Colonic mucosa (tissue), 4 donors: ENCODE measurements at regions not wholly inside any gene's neighbourhood (a gene's known extent, or its start where the extent isn't known, plus 50 kb on each side); places are given as distances from the start of the nearest gene placed in this dataset.

ENCODE experiments used
- DNase-seq: peaks from one replicate; pipeline ENCODE4 v3.0.0-alpha.2; 2020
- H3K27ac ChIP-seq: fragments of 200-600 bp; one replicate; pipeline ENCODE4 v1.8.0; 2021
- H3K27me3 ChIP-seq: fragments of 200-600 bp; one replicate; pipeline ENCODE4 v1.8.0; 2021
- H3K36me3 ChIP-seq: fragments of 200-600 bp; one replicate; pipeline ENCODE4 v1.8.0; 2021
- H3K4me1 ChIP-seq: fragments of 200-600 bp; one replicate; pipeline ENCODE4 v1.8.0; 2021; ENCODE audit warnings: mild to moderate bottlenecking
- H3K4me3 ChIP-seq: fragments of 200-600 bp; one replicate; pipeline ENCODE4 v1.8.0; 2021
- H3K9ac ChIP-seq, 2 donors: one replicate each; pipeline ENCODE4 v1.7.0; 2013; ENCODE audit warnings: control low read depth in 2 of 2, low read depth in 2 of 2, low read length in 2 of 2
- H3K9me3 ChIP-seq: fragments of 200-600 bp; one replicate; pipeline ENCODE4 v1.8.0; 2021
- intact Hi-C: fragments of 100-400 bp; cut with DNase I; formaldehyde crosslinking; loops from one replicate; pipeline ENCODE4 v1.14.1; 2022
- TF ChIP-seq, protein P1 (sequence below): fragments of 200-600 bp; IDR thresholded peaks from one replicate; pipeline ENCODE4 v1.8.0; 2022; ENCODE audit warnings: antibody characterized with exemption, mild to moderate bottlenecking
- donor health status: healthy.
- donor health status: DM: no; HTN: no; CAD: no.
- donor health status: DM: no; HTN: no; CAD: no.

DNA sequence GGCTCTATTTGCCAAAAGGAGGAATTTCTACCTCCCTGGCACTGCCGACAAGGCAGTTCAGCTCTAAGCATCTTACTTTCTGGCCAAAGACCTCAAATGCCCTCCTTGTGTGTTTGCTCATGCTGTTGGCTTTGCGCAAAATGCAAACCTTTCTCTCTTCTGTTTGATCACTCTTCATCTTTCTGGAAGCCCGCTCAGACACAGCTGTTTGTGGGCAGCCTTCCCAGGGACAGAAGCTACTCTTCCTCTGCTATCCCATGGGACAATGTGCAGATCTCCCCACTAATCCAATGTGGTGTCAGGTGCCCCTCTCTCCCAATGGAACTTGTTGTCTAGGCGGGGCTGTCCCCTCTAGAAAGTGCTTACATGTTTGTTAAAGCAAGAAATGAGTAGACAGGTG, 278.7 kb downstream of the CCSER2 start:
- no peaks in the 10 kb centered on the region for H3K4me1 ChIP-seq
- H3K27me3 ChIP-seq: no peaks in the 10 kb centered on the region
- no peak overlapping the region for H3K4me3 ChIP-seq
- TF ChIP-seq, protein P1, sequence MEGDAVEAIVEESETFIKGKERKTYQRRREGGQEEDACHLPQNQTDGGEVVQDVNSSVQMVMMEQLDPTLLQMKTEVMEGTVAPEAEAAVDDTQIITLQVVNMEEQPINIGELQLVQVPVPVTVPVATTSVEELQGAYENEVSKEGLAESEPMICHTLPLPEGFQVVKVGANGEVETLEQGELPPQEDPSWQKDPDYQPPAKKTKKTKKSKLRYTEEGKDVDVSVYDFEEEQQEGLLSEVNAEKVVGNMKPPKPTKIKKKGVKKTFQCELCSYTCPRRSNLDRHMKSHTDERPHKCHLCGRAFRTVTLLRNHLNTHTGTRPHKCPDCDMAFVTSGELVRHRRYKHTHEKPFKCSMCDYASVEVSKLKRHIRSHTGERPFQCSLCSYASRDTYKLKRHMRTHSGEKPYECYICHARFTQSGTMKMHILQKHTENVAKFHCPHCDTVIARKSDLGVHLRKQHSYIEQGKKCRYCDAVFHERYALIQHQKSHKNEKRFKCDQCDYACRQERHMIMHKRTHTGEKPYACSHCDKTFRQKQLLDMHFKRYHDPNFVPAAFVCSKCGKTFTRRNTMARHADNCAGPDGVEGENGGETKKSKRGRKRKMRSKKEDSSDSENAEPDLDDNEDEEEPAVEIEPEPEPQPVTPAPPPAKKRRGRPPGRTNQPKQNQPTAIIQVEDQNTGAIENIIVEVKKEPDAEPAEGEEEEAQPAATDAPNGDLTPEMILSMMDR: no peak
- H3K27ac ChIP-seq: no peak overlapping the region
- intact Hi-C loops: no loop called here
- no peaks in the 10 kb centered on the region for H3K36me3 ChIP-seq
- H3K9me3 ChIP-seq: no peaks in the 10 kb centered on the region
- H3K9ac ChIP-seq: no peak overlapping the region
- no peak for DNase-seq

DNA sequence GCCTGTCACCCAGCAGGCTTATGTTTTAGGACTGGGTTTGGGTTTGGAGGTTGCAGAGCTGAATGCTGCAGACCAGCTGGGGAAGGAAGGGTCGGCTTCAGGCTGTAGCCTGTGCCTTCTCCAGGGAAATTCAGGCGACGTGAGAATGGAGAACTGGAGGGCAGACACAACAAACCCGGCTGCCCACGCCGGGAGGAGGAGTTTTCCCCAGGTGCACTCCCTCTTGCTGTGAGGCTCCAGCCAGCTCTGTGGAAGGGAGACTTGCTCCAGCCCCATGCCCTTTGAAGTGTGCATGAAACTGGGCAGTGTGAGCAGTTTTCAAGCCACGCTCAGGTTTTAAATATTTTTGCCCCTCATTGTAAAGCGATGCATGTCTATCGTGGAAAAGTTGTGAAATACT, 279.1 kb downstream of the CCSER2 start:
- intact Hi-C loops: no loop called here
- Histone ChIP-seq H3K4me3 (no peak overlapping the region), H3K9ac (no peak overlapping the region), H3K4me1 (no peaks in the 10 kb centered on the region), H3K27me3 (no peaks in the 10 kb centered on the region), H3K27ac (no peak overlapping the region), H3K9me3 (no peaks in the 10 kb centered on the region), H3K36me3 (no peaks in the 10 kb centered on the region)
- TF ChIP-seq, protein P1: no peak
- no peak for DNase-seq

DNA sequence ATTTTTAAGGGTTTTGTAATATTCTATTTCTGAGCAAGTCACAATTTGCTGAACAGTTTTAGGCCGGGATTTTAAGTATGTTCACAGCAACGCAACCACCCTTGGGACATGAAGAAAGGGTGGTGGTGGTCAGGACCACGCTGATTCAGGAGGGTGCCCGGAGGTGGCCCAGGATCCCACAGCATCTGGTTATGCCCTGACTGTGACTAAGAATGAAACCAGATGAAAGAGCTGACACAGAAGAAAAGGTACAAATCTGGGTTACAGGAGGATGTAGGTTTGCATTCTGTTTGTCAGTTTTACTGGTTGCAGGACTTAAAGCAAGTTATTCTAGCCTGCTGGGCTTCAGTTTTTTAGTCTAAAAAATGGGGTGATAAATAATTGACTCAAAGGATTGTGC, 279.7 kb downstream of the CCSER2 start:
- Histone ChIP-seq H3K9ac (no peak overlapping the region), H3K27me3 (no peaks in the 10 kb centered on the region), H3K27ac (no peak overlapping the region), H3K9me3 (no peaks in the 10 kb centered on the region), H3K4me3 (no peak overlapping the region), H3K36me3 (no peaks in the 10 kb centered on the region), H3K4me1 (no peaks in the 10 kb centered on the region)
- intact Hi-C loops: no loop called here
- TF ChIP-seq, protein P1: no peak
- no peak for DNase-seq

DNA sequence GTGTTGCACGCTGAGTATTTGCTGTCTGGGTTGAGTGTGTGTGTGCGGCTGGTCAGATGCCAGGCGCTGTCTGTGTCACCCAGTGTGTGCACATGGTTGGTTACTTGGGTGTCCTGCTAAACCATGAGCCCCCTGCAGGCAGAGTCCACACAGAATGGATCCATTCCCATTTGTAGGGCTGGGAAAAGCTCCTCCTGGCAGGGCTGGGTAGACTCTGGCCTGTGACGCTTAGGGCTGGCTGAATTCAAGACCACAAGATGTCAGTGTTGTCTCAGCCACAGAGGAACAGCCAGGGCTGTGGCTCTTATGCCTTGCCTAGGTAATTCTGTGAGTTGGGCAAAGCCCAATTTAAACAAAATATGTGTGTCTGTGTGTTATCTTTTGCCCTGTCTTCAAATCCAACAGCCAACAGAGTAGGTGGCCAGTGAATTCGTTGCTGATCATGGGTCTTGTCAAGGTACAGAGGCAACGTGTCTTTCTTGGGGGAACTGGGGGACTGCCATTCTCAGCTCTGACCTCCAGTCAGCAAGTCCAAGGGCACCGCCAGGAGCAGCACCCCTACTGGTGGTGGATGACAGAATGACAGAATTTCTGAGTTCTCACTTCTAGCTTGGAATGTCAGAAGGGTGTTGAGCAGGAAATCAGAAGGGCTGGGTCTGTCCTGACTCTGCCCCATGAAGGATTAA, 285.1 kb downstream of the CCSER2 start:
- DNase-seq: no peak
- TF ChIP-seq, protein P1: no peak
- Histone ChIP-seq H3K27ac (no peak overlapping the region), H3K4me3 (no peak overlapping the region), H3K27me3 (no peaks in the 10 kb centered on the region), H3K36me3 (no peaks in the 10 kb centered on the region), H3K9ac (no peak overlapping the region), H3K4me1 (no peaks in the 10 kb centered on the region), H3K9me3 (no peaks in the 10 kb centered on the region)
- intact Hi-C loops: no loop called here

DNA sequence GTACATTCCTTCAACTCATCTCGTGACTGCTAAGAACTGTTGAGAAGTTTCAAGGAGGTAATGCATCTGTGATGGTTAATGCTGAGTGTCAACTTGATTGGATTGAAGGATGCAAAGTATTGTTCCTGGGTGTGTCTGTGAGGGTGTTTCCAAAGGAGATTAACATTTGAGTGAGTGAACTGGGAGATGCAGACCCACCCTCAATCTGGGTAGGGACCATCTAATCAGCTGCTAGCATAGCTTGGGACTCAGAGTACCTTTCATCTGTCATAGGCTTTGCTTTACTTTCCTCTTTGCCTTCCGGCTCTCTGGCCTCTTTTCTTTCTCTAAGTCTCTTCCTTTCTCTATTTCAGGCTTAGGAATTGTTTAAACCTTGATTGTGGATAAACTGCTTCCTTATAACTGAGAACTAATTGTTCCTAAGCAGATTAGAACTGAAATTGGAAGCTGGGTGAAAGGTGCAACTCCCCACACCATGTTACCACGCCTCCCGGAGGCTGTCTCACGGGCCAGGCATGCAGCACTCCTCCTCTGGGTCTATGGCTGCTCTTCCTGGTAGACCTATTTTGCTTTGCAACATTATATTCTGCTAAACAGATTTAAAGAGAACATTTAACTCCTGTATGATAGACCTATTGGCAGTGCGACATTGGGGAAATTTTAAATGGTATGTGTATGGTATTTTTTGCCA, 298.2 kb downstream of the CCSER2 start:
- no peak for DNase-seq
- H3K27me3 ChIP-seq: no peaks in the 10 kb centered on the region
- no peak overlapping the region for H3K27ac ChIP-seq
- H3K4me3 ChIP-seq: no peak overlapping the region
- no peaks in the 10 kb centered on the region for H3K9me3 ChIP-seq
- no peaks in the 10 kb centered on the region for H3K4me1 ChIP-seq
- intact Hi-C loops: no loop called here
- H3K9ac ChIP-seq: no peak overlapping the region
- TF ChIP-seq, protein P1: no peak
- no peaks in the 10 kb centered on the region for H3K36me3 ChIP-seq
